Ovary (tissue), 7 donors: ENCODE measurements at regions not wholly inside any gene's neighbourhood (a gene's known extent, or its start where the extent isn't known, plus 50 kb on each side); places are given as distances from the start of the nearest gene placed in this dataset.
A peak's percentile ranks its signal among the peaks of the same experiment; 100 is the strongest.

Experiments
- DNase-seq, 5 donors: peaks; one replicate each; pipeline ENCODE4 v3.0.0-alpha.2; 2019 to 2020
- H3K27ac ChIP-seq, 2 donors: fragments of 200-600 bp; one replicate each; pipeline versions ENCODE4 v1.5.1 to v1.8.0; 2019 to 2022
- H3K27me3 ChIP-seq: fragments of 200-600 bp; one replicate; pipeline ENCODE4 v1.8.0; 2022
- H3K36me3 ChIP-seq: fragments of 200-600 bp; sonication (generic); one replicate; pipeline ENCODE4 v1.5.1; 2019
- H3K4me1 ChIP-seq: one replicate; pipeline ENCODE4 v1.8.1; 2013; ENCODE audit warnings: mild to moderate bottlenecking, moderate library complexity; ENCODE audit not compliant: insufficient read depth
- H3K4me3 ChIP-seq: fragments of 200-600 bp; sonication (generic); one replicate; pipeline ENCODE4 v1.5.1; 2017
- H3K9me3 ChIP-seq, 2 donors: fragments of 200-600 bp in 1 of 2; sonication (generic) in 1 of 2; one replicate each; pipeline versions ENCODE4 v1.5.1 to v1.8.1; 2013 to 2019; ENCODE audit warnings: mild to moderate bottlenecking in 1 of 2, moderate library complexity in 1 of 2
- EP300 ChIP-seq: sonication (generic); formaldehyde crosslinking; IDR thresholded peaks from one replicate; pipeline ENCODE4 v1.6.1; 2017; ENCODE audit warnings: antibody characterized with exemption
- POLR2A ChIP-seq: fragments of 450-650 bp; IDR thresholded peaks from one replicate; pipeline ENCODE4 v1.6.1; 2017; ENCODE audit warnings: antibody characterized with exemption, mild to moderate bottlenecking, moderate library complexity
- WGBS, 3 donors: extraction: QIAGEN DNeasy Blood & Tissue Kit in 1 of 3; methylation state at CpG; one replicate each; pipeline versions ENCODE4 v1.1.5 to v1.1.7; 2013 to 2017; 5-methylcytosine and 5-hydroxymethylcytosine counted together
- intact Hi-C, 4 donors: fragments of 100-400 bp; cut with DNase I; formaldehyde crosslinking; loops; one replicate each; pipeline versions ENCODE4 v1.11.0 to v1.15.1; 2022 to 2023
- TF ChIP-seq, protein P1 (sequence below), 3 donors: fragments of 450-650 bp in 2 of 3; fragments of 200-600 bp in 1 of 3; IDR thresholded peaks; one replicate each; pipeline versions ENCODE4 v1.5.1 to v1.8.0; 2016 to 2022; ENCODE audit warnings: antibody characterized with exemption in 3 of 3, mild to moderate bottlenecking in 1 of 3
- donor health status: DM: no; HTN: no; CAD: no; lungs with moderate emphysema.
- donor health status: DM: no; HTN: no; CAD: no.
- donor health status: Bipolar disorder and iron deficiency.
- donor health status: DM: no; HTN: no; CAD: no.
- donor health status: DM: yes; HTN: yes; CAD: no.

DNA sequence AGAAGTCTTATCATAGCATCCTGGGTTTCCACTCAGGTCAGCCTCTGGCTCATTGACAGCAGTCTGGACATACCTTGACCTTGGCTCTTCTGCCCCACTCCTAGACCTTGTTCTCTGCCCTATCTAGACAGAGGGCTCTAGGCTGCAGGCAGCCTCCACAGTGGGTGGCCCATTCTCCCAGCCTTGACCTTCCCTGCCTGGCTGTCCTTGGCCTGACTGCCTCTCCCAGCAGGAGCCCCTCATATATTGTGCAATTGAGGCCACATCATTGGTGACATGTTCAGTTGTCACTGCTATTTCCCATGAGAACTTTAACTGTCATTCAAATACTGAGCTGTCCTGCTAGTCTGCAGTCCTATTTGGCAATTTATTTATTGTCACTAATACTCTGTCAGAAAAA, 503.4 kb downstream of the PLXNA4 start:
- H3K27me3 ChIP-seq: no peaks in the 10 kb centered on the region
- no peaks in the 10 kb centered on the region for H3K9me3 ChIP-seq
- no peak for DNase-seq
- no peak overlapping the region for H3K27ac ChIP-seq
- peaks cover 1% of the 10 kb centered on the region for H3K4me1 ChIP-seq
- TF ChIP-seq POLR2A (no peak), EP300 (no peak)
- TF ChIP-seq, protein P1, sequence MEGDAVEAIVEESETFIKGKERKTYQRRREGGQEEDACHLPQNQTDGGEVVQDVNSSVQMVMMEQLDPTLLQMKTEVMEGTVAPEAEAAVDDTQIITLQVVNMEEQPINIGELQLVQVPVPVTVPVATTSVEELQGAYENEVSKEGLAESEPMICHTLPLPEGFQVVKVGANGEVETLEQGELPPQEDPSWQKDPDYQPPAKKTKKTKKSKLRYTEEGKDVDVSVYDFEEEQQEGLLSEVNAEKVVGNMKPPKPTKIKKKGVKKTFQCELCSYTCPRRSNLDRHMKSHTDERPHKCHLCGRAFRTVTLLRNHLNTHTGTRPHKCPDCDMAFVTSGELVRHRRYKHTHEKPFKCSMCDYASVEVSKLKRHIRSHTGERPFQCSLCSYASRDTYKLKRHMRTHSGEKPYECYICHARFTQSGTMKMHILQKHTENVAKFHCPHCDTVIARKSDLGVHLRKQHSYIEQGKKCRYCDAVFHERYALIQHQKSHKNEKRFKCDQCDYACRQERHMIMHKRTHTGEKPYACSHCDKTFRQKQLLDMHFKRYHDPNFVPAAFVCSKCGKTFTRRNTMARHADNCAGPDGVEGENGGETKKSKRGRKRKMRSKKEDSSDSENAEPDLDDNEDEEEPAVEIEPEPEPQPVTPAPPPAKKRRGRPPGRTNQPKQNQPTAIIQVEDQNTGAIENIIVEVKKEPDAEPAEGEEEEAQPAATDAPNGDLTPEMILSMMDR (IDR thresholded peaks at IDR 0.05): no peak
- intact Hi-C loops: no loop called here
- H3K4me3 ChIP-seq: no peak overlapping the region
- H3K36me3 ChIP-seq: no peaks in the 10 kb centered on the region

- peaks cover 2% of the 10 kb centered on the region for H3K4me1 ChIP-seq
- H3K36me3 ChIP-seq: no peaks in the 10 kb centered on the region
- no peak for DNase-seq
- H3K4me3 ChIP-seq: no peak overlapping the region
- 92 to 97% (median 95%) methylated on average over 4 of the region's 4 CpGs for WGBS, 3 donors
- H3K9me3 ChIP-seq: no peaks in the 10 kb centered on the region
- H3K27me3 ChIP-seq: no peaks in the 10 kb centered on the region
- intact Hi-C loops: no loop called here
- no peak overlapping the region for H3K27ac ChIP-seq
- TF ChIP-seq EP300 (no peak), POLR2A (no peak)
- TF ChIP-seq, protein P1 (IDR thresholded peaks at IDR 0.05): no peak
Measured at GRCh38 chr7:132072165-132072564, 504.1 kb downstream of the PLXNA4 start.

GRCh38 chr7:132069306-132069705, 507.0 kb downstream of the PLXNA4 start:
- intact Hi-C loops: no loop called here
- Histone ChIP-seq H3K36me3 (no peaks in the 10 kb centered on the region), H3K4me3 (no peak overlapping the region), H3K27ac (no peak overlapping the region), H3K9me3 (no peaks in the 10 kb centered on the region), H3K27me3 (no peaks in the 10 kb centered on the region), H3K4me1 (peaks cover 11% of the 10 kb centered on the region)
- DNase-seq: no peak
- TF ChIP-seq, protein P1 (IDR thresholded peaks at IDR 0.05): no peak
- TF ChIP-seq POLR2A (no peak), EP300 (no peak)
- 29 to 32% (median 32%) methylated on average over 4 of the region's 4 CpGs for WGBS, 3 donors

GRCh38 chr7:132066761-132067171, 509.5 kb downstream of the PLXNA4 start:
- Histone ChIP-seq H3K27me3 (no peaks in the 10 kb centered on the region), H3K4me1 (peaks cover 10% of the 10 kb centered on the region), H3K27ac (peak overlapping the region in 1 of 2 donors; percentile 3), H3K36me3 (no peaks in the 10 kb centered on the region), H3K4me3 (no peak overlapping the region), H3K9me3 (no peaks in the 10 kb centered on the region)
- WGBS, 3 donors: 12 to 19% (median 14%) methylated on average over 12 of the region's 12 CpGs
- DNase-seq: peak; percentile 25 to 57 (median 42)
- intact Hi-C loops: no loop called here
- TF ChIP-seq, protein P1 (IDR thresholded peaks at IDR 0.05): no peak
- TF ChIP-seq EP300: no peak
- no peak for TF ChIP-seq POLR2A
